HepG2 (cell line): ENCODE measurements at regions not wholly inside any gene's neighbourhood (a gene's known extent, or its start where the extent isn't known, plus 50 kb on each side); places are given as distances from the start of the nearest gene placed in this dataset.

Experiments used
- CTCF ChIP-seq: sonication (generic); formaldehyde crosslinking; IDR thresholded peaks from 2 replicates; pipeline ENCODE4 v1.5.0; 2020; ENCODE audit warnings: mild to moderate bottlenecking, missing genetic modification reagents, moderate library complexity
- DPF2 ChIP-seq: sonication (generic); formaldehyde crosslinking; IDR thresholded peaks from 2 replicates; pipeline ENCODE4 v1.4.0; 2020; ENCODE audit warnings: mild to moderate bottlenecking, low read depth, missing genetic modification reagents, borderline replicate concordance
- FOXK2 ChIP-seq: fragments of 450-650 bp; IDR thresholded peaks from 2 replicates; pipeline ENCODE4 v1.6.1; 2016
- JUND ChIP-seq: sonication (generic); formaldehyde crosslinking; IDR thresholded peaks from 2 replicates; pipeline ENCODE4 v1.8.0; 2022; ENCODE audit warnings: mild to moderate bottlenecking, missing genetic modification reagents
- KDM5B ChIP-seq: sonication (generic); formaldehyde crosslinking; IDR thresholded peaks from 2 replicates; pipeline ENCODE4 v1.4.0; 2020; ENCODE audit warnings: missing genetic modification reagents, mild to moderate bottlenecking, borderline replicate concordance
- REST ChIP-seq, 2 experiments: IDR thresholded peaks; 2 replicates each; pipeline ENCODE4 v1.6.1; 2011 to 2012; ENCODE audit warnings: low read length in 2 of 2, borderline replicate concordance in 1 of 2, low read depth in 1 of 2, mild to moderate bottlenecking in 1 of 2, moderate library complexity in 1 of 2
- RXRB ChIP-seq: IDR thresholded peaks from 2 replicates; pipeline ENCODE4 v1.6.1; 2016; ENCODE audit warnings: borderline replicate concordance, missing genetic modification reagents, missing compliant biosample characterization
- SIN3A ChIP-seq: IDR thresholded peaks from 2 replicates; pipeline ENCODE4 v1.6.1; 2011; ENCODE audit warnings: low read depth, mild to moderate bottlenecking, control low read depth, low read length, borderline replicate concordance
- ZNF18 ChIP-seq: sonication (generic); formaldehyde crosslinking; IDR thresholded peaks from 2 replicates; pipeline ENCODE4 v1.8.0; 2022; ENCODE audit warnings: mild to moderate bottlenecking, missing genetic modification reagents; ENCODE audit not compliant: insufficient replicate concordance
- ZNF318 ChIP-seq: sonication (generic); formaldehyde crosslinking; IDR thresholded peaks from 2 replicates; pipeline ENCODE4 v1.4.0; 2020; ENCODE audit warnings: mild to moderate bottlenecking, missing genetic modification reagents
- ZNF737 ChIP-seq: sonication (generic); formaldehyde crosslinking; IDR thresholded peaks from 2 replicates; pipeline ENCODE4 v1.5.0; 2020; ENCODE audit warnings: missing genetic modification reagents, mild to moderate bottlenecking, borderline replicate concordance
- ZNF879 ChIP-seq: sonication (generic); formaldehyde crosslinking; IDR thresholded peaks from 2 replicates; pipeline ENCODE4 v1.8.1; 2023; ENCODE audit warnings: missing genetic modification reagents

- TF ChIP-seq SIN3A (no peak), JUND (CRISPR knock-in tag) (no peak), KDM5B (CRISPR knock-in tag) (no peak), ZNF318 (no peak), CTCF (no peak), REST (IDR thresholded peaks at IDR 0.05; ENCODE audit: borderline replicate concordance in 1 of 2, low read depth in 1 of 2, low read length in 2 of 2) (no peak), ZNF18 (CRISPR knock-in tag) (no peak), FOXK2 (no peak), DPF2 (CRISPR knock-in tag) (no peak), RXRB (no peak), ZNF879 (CRISPR knock-in tag) (no peak), ZNF737 (no peak)
Observed at GRCh38 chr3:182464513-182465145, 328.7 kb upstream of the ATP11B start.
